ENCODE measurements at regions not wholly inside any gene's neighbourhood (a gene's known extent, or its start where the extent isn't known, plus 50 kb on each side); places are given as distances from the start of the nearest gene placed in this dataset.
"Not testable (repeated sequence)": the region's sequence is repeated elsewhere in the genome, so short reads cannot be mapped to it uniquely, and the experiment has no call there.

- no peak for DNase-seq (ENCODE audit: low read depth)
Measured at GRCh38 chr16:52731219-52731875, 184.4 kb upstream of the TOX3 start.

- no peak for DNase-seq (ENCODE audit: low read depth)
Measured at GRCh38 chr16:52729731-52730130, 182.8 kb upstream of the TOX3 start.

- DNase-seq (ENCODE audit: low read depth): no peak
Measured at GRCh38 chr16:52727849-52728248, 180.9 kb upstream of the TOX3 start.

- DNase-seq (ENCODE audit: low read depth): no peak
Measured at GRCh38 chr16:52727441-52727840, 180.5 kb upstream of the TOX3 start.

GRCh38 chr16:52725461-52725860 is 178.5 kb upstream of the TOX3 start:
- DNase-seq (ENCODE audit: low read depth): no peak

GRCh38 chr16:52725043-52725442 is 178.1 kb upstream of the TOX3 start:
- no peak for DNase-seq (ENCODE audit: low read depth)

GRCh38 chr16:52721331-52721730 is 174.4 kb upstream of the TOX3 start:
- DNase-seq (ENCODE audit: low read depth): no peak

GRCh38 chr16:52718046-52718445 is 171.1 kb upstream of the TOX3 start:
- DNase-seq (ENCODE audit: low read depth): no peak

GRCh38 chr16:52713740-52714139 is 166.8 kb upstream of the TOX3 start:
- DNase-seq (ENCODE audit: low read depth): no peak

- DNase-seq (ENCODE audit: low read depth): no peak
Measured at GRCh38 chr16:52709306-52709705, 162.4 kb upstream of the TOX3 start.

GRCh38 chr16:52708476-52708875 is 161.5 kb upstream of the TOX3 start:
- DNase-seq (ENCODE audit: low read depth): no peak

- no peak for DNase-seq (ENCODE audit: low read depth)
Measured at GRCh38 chr16:52707676-52708337, 160.9 kb upstream of the TOX3 start.

- no peak for DNase-seq (ENCODE audit: low read depth)
Measured at GRCh38 chr16:52705122-52705521, 158.2 kb upstream of the TOX3 start.

GRCh38 chr16:52697971-52698370 is 151.0 kb upstream of the TOX3 start:
- DNase-seq (ENCODE audit: low read depth): no peak

GRCh38 chr16:52696126-52696525 is 149.2 kb upstream of the TOX3 start:
- no peak for DNase-seq (ENCODE audit: low read depth)

GRCh38 chr16:52690468-52690867 is 143.5 kb upstream of the TOX3 start:
- DNase-seq (ENCODE audit: low read depth): no peak

- DNase-seq (ENCODE audit: low read depth): no peak
Measured at GRCh38 chr16:52680993-52681392, 134.1 kb upstream of the TOX3 start.

- DNase-seq (ENCODE audit: low read depth): no peak
Measured at GRCh38 chr16:52677501-52677900, 130.6 kb upstream of the TOX3 start.

- no peak for DNase-seq (ENCODE audit: low read depth)
Measured at GRCh38 chr16:52676959-52677358, 130.0 kb upstream of the TOX3 start.

- DNase-seq (ENCODE audit: low read depth): no peak
Measured at GRCh38 chr16:52671590-52671989, 124.6 kb upstream of the TOX3 start.

- DNase-seq (ENCODE audit: low read depth): no peak
Measured at GRCh38 chr16:52657924-52658323, 111.0 kb upstream of the TOX3 start.

GRCh38 chr16:52655916-52656315 is 109.0 kb upstream of the TOX3 start:
- DNase-seq (ENCODE audit: low read depth): not testable (repeated sequence)

GRCh38 chr16:52655156-52655555 is 108.2 kb upstream of the TOX3 start:
- DNase-seq (ENCODE audit: low read depth): not testable (repeated sequence)

- no peak for DNase-seq (ENCODE audit: low read depth)
Measured at GRCh38 chr16:52652033-52652432, 105.1 kb upstream of the TOX3 start.
